LNCaP clone FGC (cell line): ENCODE measurements at regions not wholly inside any gene's neighbourhood (a gene's known extent, or its start where the extent isn't known, plus 50 kb on each side); places are given as distances from the start of the nearest gene placed in this dataset.

ENCODE experiments used
- DNase-seq: peaks from one replicate; pipeline ENCODE4 v3.0.0-alpha.2; 2011; ENCODE audit warnings: low read depth
- H3K4me3 ChIP-seq: 2 replicates; pipeline ENCODE4 v1.5.1; 2011; ENCODE audit warnings: mild to moderate bottlenecking, low read depth, low read length, control low read depth
- CTCF ChIP-seq: IDR thresholded peaks from 2 replicates; pipeline ENCODE4 v1.5.1; 2012; ENCODE audit warnings: mild to moderate bottlenecking; ENCODE audit not compliant: control insufficient read depth, insufficient read depth; ENCODE audit errors: extremely low read depth

- DNase-seq, result no peak
- no peak for TF ChIP-seq CTCF
- H3K4me3 ChIP-seq, result no peak overlapping the region
Measured at GRCh38 chr16:85291302-85292148, 179.3 kb upstream of the CIBAR2 start.

GRCh38 chr16:85293458-85293857 is 181.2 kb upstream of the CIBAR2 start:
- DNase-seq, result no peak
- no peak overlapping the region for H3K4me3 ChIP-seq
- no peak for TF ChIP-seq CTCF

GRCh38 chr16:85293904-85294642 is 181.8 kb upstream of the CIBAR2 start:
- TF ChIP-seq CTCF, result no peak
- DNase-seq, result no peak
- H3K4me3 ChIP-seq, result no peak overlapping the region

GRCh38 chr16:85294810-85295508 is 182.7 kb upstream of the CIBAR2 start:
- DNase-seq, result no peak
- no peak for TF ChIP-seq CTCF
- no peak overlapping the region for H3K4me3 ChIP-seq

GRCh38 chr16:85296859-85297660 is 184.8 kb upstream of the CIBAR2 start:
- peak; percentile 63 for TF ChIP-seq CTCF
- H3K4me3 ChIP-seq, result no peak overlapping the region
- DNase-seq, result no peak

GRCh38 chr16:85297881-85298280 is 185.6 kb upstream of the CIBAR2 start:
- no peak overlapping the region for H3K4me3 ChIP-seq
- DNase-seq, result no peak
- no peak for TF ChIP-seq CTCF
